D721Med (cell line): ENCODE measurements at regions not wholly inside any gene's neighbourhood (a gene's known extent, or its start where the extent isn't known, plus 50 kb on each side); places are given as distances from the start of the nearest gene placed in this dataset.

Experiments
- DNase-seq: peaks from one replicate; pipeline ENCODE4 v3.0.0; 2011; ENCODE audit warnings: low spot score; ENCODE audit not compliant: insufficient read length
- FAIRE-seq: peaks from 2 replicates; lab custom pipeline; 2011; peaks lifted over from hg19 to GRCh38; lab: Jason Lieb, UNC
- TF ChIP-seq, protein P1 (sequence below): IDR thresholded peaks from 2 replicates; pipeline ENCODE4 v1.5.1; 2012; ENCODE audit warnings: mild to moderate bottlenecking, control low read depth; ENCODE audit not compliant: insufficient read depth; ENCODE audit errors: missing control alignments

DNA sequence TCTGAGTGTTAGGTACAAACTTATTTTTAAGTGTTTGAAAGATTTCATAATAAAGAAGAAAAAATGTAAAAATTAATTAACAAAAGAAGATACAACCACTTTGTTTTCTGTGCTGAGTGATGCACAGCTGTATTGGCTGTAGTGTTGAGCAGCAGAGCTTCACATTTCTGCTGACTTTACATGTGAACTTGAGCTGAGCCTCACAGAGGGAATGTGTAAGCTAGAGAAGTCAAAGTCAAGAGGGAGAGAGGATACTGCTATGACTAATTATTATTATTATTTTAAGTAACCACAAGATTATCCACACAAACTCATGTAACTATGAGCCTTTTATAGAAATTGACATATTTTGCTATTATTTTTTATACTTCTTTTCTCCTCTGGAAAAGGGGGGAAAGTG, 159.1 kb upstream of the ZSWIM2 start:
- FAIRE-seq, result no peak
- DNase-seq, result no peak
- TF ChIP-seq, protein P1, sequence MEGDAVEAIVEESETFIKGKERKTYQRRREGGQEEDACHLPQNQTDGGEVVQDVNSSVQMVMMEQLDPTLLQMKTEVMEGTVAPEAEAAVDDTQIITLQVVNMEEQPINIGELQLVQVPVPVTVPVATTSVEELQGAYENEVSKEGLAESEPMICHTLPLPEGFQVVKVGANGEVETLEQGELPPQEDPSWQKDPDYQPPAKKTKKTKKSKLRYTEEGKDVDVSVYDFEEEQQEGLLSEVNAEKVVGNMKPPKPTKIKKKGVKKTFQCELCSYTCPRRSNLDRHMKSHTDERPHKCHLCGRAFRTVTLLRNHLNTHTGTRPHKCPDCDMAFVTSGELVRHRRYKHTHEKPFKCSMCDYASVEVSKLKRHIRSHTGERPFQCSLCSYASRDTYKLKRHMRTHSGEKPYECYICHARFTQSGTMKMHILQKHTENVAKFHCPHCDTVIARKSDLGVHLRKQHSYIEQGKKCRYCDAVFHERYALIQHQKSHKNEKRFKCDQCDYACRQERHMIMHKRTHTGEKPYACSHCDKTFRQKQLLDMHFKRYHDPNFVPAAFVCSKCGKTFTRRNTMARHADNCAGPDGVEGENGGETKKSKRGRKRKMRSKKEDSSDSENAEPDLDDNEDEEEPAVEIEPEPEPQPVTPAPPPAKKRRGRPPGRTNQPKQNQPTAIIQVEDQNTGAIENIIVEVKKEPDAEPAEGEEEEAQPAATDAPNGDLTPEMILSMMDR, result no peak

DNA sequence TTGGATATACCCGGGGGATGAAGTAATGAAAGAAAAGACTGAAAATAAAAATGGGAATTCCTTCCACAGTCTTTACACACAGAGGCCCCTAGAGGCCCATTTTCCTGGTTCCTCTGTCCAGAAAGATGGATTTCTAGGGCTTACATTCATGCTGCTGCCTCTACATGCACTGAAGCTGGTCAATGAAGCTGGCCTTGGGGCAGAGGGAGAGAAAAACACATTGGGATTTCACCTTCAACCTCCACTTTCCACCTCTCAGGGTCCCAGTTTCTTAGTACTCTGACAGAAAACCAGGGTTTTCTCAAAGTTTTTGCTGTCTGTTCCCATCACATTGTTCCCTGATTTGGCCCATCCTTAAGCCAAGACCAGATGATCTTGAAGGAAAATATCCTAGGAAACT, 154.6 kb upstream of the ZSWIM2 start:
- no peak for FAIRE-seq
- no peak for DNase-seq
- TF ChIP-seq, protein P1, result no peak

DNA sequence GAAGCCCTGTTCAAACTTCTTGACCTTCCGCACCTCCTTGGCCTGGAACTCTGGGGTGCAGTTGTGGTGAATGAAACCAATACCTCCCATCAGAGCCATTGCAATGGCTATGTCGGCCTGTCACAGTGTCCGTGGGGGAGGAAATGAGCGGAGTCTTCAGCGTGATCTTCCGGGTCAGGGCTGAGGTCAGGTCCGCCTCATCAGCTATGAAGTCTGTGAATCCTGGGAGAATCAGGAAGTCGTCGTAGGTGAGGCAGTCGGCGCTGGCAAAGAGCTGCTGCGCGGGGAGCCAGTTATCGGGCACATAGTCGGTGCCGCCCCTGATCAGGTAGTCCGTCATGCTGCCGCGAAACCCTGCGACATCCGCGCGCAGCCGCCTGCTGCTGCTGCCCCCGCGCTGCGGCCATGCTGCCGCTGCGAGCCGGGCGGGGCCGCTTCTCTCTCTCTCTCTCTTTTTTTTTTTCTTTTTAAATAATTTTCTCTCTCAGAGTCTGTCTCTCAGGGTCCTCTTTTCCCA, 154.1 kb upstream of the ZSWIM2 start:
- FAIRE-seq, result no peak
- DNase-seq, result no peak
- TF ChIP-seq, protein P1, result no peak

DNA sequence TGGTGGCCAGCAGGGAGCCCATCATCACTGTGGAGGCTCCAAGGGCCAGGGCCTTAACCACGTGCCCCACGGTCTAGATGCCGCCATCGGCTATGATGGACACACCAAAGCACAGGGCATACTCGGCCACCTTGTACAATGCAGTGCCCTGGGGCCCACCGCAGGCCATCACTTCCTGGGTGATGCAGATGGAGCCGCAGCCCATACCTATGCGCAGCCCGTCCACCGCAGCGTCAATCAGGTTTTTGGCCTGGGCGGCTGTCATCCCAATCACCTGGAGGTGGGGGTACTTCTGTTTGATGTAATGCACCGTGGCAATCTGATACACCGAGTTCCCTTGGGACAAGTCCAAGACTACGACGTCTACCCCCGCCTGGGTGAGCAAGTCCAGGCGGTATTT, 153.3 kb upstream of the ZSWIM2 start:
- TF ChIP-seq, protein P1, result no peak
- DNase-seq, result no peak
- FAIRE-seq, result no peak

DNA sequence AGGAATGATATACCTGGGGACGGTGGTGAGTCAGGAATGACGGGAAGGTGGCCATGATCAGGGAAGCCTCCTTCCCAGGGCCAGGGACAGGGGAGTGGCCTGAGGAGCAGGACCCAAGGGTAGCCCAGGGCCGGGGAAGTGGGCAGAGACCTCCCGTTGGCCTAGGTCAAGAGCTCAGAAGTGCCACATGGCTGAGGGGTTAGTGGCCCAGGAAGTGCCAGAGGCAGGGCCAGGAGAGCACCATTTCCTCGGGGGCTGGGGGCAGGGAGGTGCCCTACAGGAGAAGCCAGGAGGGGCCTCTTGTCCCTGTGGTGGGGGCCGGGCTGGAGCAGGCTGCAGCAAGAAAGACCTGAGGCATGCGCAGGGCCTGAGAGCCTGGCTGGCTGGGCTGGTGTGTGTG, 152.3 kb upstream of the ZSWIM2 start:
- FAIRE-seq, result no peak
- TF ChIP-seq, protein P1, result no peak
- no peak for DNase-seq

DNA sequence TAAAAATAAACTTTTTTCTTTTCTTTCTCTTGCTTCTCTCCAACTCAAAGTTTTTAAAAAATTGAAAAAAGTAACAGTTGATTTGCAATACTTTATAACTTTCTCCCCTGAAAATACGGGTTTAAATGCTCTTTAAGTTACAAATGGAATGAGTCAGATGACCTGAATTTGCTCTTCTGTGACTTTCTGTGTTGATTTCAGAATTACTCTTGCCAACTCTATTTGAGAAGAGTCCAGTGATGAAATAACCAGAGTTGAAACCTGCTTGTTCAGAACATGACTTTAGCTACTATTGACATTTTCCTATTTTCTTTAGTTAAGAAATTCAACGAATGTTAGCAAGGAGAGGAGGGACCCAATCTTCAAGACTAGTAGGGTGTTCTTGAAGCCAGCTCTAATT, 146.1 kb upstream of the ZSWIM2 start:
- FAIRE-seq, result no peak
- TF ChIP-seq, protein P1, result no peak

DNA sequence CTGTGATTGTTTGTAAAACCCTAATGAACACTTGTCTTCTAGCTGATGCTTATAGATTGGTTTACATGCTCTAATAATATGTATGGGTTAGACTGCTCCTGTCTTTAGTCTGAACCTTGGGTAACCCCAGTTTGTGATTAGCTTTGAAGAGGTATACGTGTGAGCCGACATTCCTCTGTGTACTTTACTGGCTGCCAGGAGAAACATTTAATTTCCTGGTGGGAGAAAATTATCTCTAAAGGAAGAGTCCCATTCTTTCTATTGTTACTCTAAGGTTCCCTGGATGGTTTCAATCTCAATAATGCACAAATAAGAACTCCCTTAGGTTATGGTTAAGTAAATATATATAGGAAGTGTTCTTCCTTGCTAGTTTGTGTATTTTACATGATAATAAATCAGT, 143.6 kb upstream of the ZSWIM2 start:
- FAIRE-seq (no peak), DNase-seq (no peak)
- TF ChIP-seq, protein P1, result no peak

More for the DNA sequence above, 146.1 kb upstream of the ZSWIM2 start:
- no peak for DNase-seq
